GM12801 (cell line): ENCODE measurements at regions not wholly inside any gene's neighbourhood (a gene's known extent, or its start where the extent isn't known, plus 50 kb on each side); places are given as distances from the start of the nearest gene placed in this dataset.

Experiments
- CTCF ChIP-seq: IDR thresholded peaks from one replicate; pipeline ENCODE4 v1.5.1; 2011; ENCODE audit warnings: control low read depth; ENCODE audit not compliant: insufficient read length; ENCODE audit errors: extremely low read depth

DNA sequence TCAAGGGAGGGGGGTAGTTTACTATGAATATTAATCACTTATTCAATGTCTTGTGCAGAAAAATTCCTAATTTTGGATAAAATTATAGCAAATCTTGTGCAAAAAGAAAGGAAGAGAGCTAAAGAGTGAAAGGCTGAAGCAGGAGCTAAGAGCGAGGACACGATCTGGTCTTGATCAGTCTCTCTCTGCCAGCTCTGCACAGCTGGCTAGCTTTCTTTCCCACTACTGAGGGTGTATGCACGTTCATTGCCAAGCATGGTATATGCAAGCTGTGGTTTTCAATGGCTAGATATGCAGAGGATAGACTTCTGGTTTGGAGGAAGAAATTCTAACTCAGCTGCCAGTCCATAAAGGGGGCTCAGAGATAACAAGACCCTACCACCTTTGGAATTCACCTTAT lies 297.3 kb downstream of the CYRIA start:
- no peak for TF ChIP-seq CTCF

- TF ChIP-seq CTCF, result no peak
Observed at GRCh38 chr2:16365366-16365765, 300.3 kb downstream of the CYRIA start.

- no peak for TF ChIP-seq CTCF
Observed at GRCh38 chr2:16363581-16363980, 302.1 kb downstream of the CYRIA start.

GRCh38 chr2:16362611-16363010 lies 303.0 kb downstream of the CYRIA start:
- no peak for TF ChIP-seq CTCF

GRCh38 chr2:16361261-16361995 lies 304.2 kb downstream of the CYRIA start:
- TF ChIP-seq CTCF, result no peak

- TF ChIP-seq CTCF, result no peak
Observed at GRCh38 chr2:16359961-16360360, 305.7 kb downstream of the CYRIA start.

- no peak for TF ChIP-seq CTCF
Observed at GRCh38 chr2:16357188-16357587, 308.4 kb downstream of the CYRIA start.

GRCh38 chr2:16351541-16351940 lies 314.1 kb downstream of the CYRIA start:
- TF ChIP-seq CTCF, result no peak
